SU-DHL-6 (cell line): ENCODE measurements at regions not wholly inside any gene's neighbourhood (a gene's known extent, or its start where the extent isn't known, plus 50 kb on each side); places are given as distances from the start of the nearest gene placed in this dataset.

Experiments
- H2AFZ ChIP-seq: fragments of 200-600 bp; sonication (generic); 2 replicates; pipeline ENCODE4 v1.6.1; 2014; ENCODE audit warnings: low read depth, mild to moderate bottlenecking, moderate library complexity, mixed read lengths, antibody characterized with exemption, low read length; ENCODE audit not compliant: severe bottlenecking
- H3F3A ChIP-seq: fragments of 200-600 bp; shearing (Covaris generic); 2 replicates; pipeline ENCODE4 v1.6.0; 2016; ENCODE audit warnings: antibody characterized with exemption, mild to moderate bottlenecking; ENCODE audit not compliant: insufficient read depth
- H3K27ac ChIP-seq: fragments of 200-600 bp; sonication (generic); 2 replicates; pipeline ENCODE4 v1.5.1; 2016; ENCODE audit warnings: low read depth, mild to moderate bottlenecking, low read length, moderate library complexity, mixed read lengths
- H3K27me3 ChIP-seq: fragments of 200-600 bp; sonication (generic), shearing (Covaris generic); 2 replicates; pipeline ENCODE4 v1.6.0; 2014; ENCODE audit warnings: mild to moderate bottlenecking, low read length
- H3K36me3 ChIP-seq: fragments of 200-600 bp; sonication (generic); 2 replicates; pipeline ENCODE4 v1.6.1; 2014; ENCODE audit warnings: mild to moderate bottlenecking, low read length, mixed read lengths
- H3K4me2 ChIP-seq: fragments of 300-600, 200-600 bp; shearing (Covaris generic), sonication (generic); 2 replicates; pipeline ENCODE4 v1.6.0; 2014; ENCODE audit warnings: low read length, low read depth, mild to moderate bottlenecking; ENCODE audit not compliant: poor library complexity, severe bottlenecking
- H3K4me3 ChIP-seq: fragments of 200-600 bp; sonication (generic); 2 replicates; pipeline ENCODE4 v1.5.1; 2014; ENCODE audit warnings: antibody characterized with exemption, low read length, mild to moderate bottlenecking, mixed read lengths; ENCODE audit not compliant: insufficient read depth, poor library complexity, severe bottlenecking
- H3K79me2 ChIP-seq: fragments of 200-600 bp; sonication (generic); 2 replicates; pipeline ENCODE4 v1.6.1; 2014; ENCODE audit warnings: mild to moderate bottlenecking, low read length, moderate library complexity; ENCODE audit not compliant: insufficient read depth
- H3K9ac ChIP-seq: fragments of 200-600 bp; sonication (generic); 2 replicates; pipeline ENCODE4 v1.7.0; 2014; ENCODE audit warnings: mild to moderate bottlenecking, low read length
- H3K9me2 ChIP-seq: fragments of 200-600 bp; sonication (generic); replicated peaks from 2 replicates; pipeline ENCODE4 v1.6.1; 2014; ENCODE audit warnings: low read length; ENCODE audit not compliant: insufficient read depth
- H3K9me3 ChIP-seq: fragments of 200-600 bp; sonication (generic); 2 replicates; pipeline ENCODE4 v1.6.1; 2014; ENCODE audit warnings: low read length, mixed read lengths; ENCODE audit not compliant: insufficient read depth
- H4K20me1 ChIP-seq: fragments of 200-600 bp; sonication (generic); 2 replicates; pipeline ENCODE4 v1.6.1; 2014; ENCODE audit warnings: low read depth, mild to moderate bottlenecking, antibody characterized with exemption, low read length, moderate library complexity, mixed read lengths
- CTCF ChIP-seq: fragments of 200-600 bp; sonication (generic); IDR thresholded peaks from one replicate; pipeline ENCODE4 v1.5.1; 2017; ENCODE audit warnings: antibody characterized with exemption, mild to moderate bottlenecking, low read length, moderate library complexity; ENCODE audit not compliant: insufficient read depth, poor library complexity, severe bottlenecking
- EZH2phosphoT487 ChIP-seq: fragments of 200-600 bp; sonication (generic), shearing (Covaris generic); conservative IDR thresholded peaks from 2 replicates; pipeline ENCODE4 v1.6.1; 2018; ENCODE audit warnings: mild to moderate bottlenecking, antibody characterized with exemption, low read length, moderate library complexity, mixed read lengths

- no peak for TF ChIP-seq CTCF
- no peak for TF ChIP-seq EZH2phosphoT487
- no peak overlapping the region for H3K9ac ChIP-seq
- H3F3A ChIP-seq: no peaks in the 10 kb centered on the region
- H4K20me1 ChIP-seq: no peaks in the 10 kb centered on the region
- no peak overlapping the region for H3K27ac ChIP-seq
- H3K4me3 ChIP-seq: no peak overlapping the region
- H3K4me2 ChIP-seq: no peak overlapping the region
- no peak overlapping the region for H2AFZ ChIP-seq
- H3K79me2 ChIP-seq: no peaks in the 10 kb centered on the region
- H3K9me2 ChIP-seq: no peaks in the 10 kb centered on the region
- no peaks in the 10 kb centered on the region for H3K27me3 ChIP-seq
- H3K9me3 ChIP-seq: no peaks in the 10 kb centered on the region
- H3K36me3 ChIP-seq: no peaks in the 10 kb centered on the region
Measured at GRCh38 chr20:33925867-33926266, 67.8 kb upstream of the RALY start.

DNA sequence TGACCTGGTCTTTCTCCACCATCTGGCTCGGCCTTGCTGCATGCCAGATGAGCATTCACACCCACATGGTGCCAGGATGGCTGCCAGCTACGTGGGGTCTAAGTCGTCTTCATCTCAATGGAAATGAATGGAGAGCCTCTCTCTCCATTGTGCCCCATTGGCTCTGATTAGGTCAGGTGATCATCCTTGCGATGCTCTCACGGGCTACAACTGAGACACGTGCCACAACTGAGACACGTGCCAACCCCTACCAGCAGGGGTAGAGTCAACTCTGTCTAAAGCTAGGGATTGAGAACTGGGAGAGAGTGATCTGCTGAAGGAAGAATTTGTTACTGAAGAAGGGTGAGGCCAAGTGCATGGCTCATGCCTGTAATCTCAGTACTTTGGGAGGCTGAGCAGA, 67.3 kb upstream of the RALY start:
- no peaks in the 10 kb centered on the region for H4K20me1 ChIP-seq
- H3K27ac ChIP-seq: no peak overlapping the region
- no peak for TF ChIP-seq EZH2phosphoT487
- no peak for TF ChIP-seq CTCF
- no peaks in the 10 kb centered on the region for H3K36me3 ChIP-seq
- H2AFZ ChIP-seq: no peak overlapping the region
- H3K27me3 ChIP-seq: no peaks in the 10 kb centered on the region
- no peaks in the 10 kb centered on the region for H3K79me2 ChIP-seq
- no peak overlapping the region for H3K4me2 ChIP-seq
- no peak overlapping the region for H3K4me3 ChIP-seq
- H3F3A ChIP-seq: no peaks in the 10 kb centered on the region
- H3K9me2 ChIP-seq: no peaks in the 10 kb centered on the region
- H3K9me3 ChIP-seq: no peaks in the 10 kb centered on the region
- no peak overlapping the region for H3K9ac ChIP-seq

GRCh38 chr20:33927724-33928123, 66.0 kb upstream of the RALY start:
- Histone ChIP-seq H3K27me3 (no peaks in the 10 kb centered on the region), H3K9me3 (no peaks in the 10 kb centered on the region)
- TF ChIP-seq EZH2phosphoT487 (no peak), CTCF (no peak)

More at GRCh38 chr20:33927724-33928123, 66.0 kb upstream of the RALY start:
- no peak overlapping the region for H3K27ac ChIP-seq
- no peak overlapping the region for H3K4me2 ChIP-seq
- no peaks in the 10 kb centered on the region for H3K36me3 ChIP-seq
- no peaks in the 10 kb centered on the region for H3F3A ChIP-seq
- H3K9ac ChIP-seq: no peak overlapping the region
- no peaks in the 10 kb centered on the region for H3K9me2 ChIP-seq
- no peaks in the 10 kb centered on the region for H3K79me2 ChIP-seq
- H3K4me3 ChIP-seq: no peak overlapping the region
- no peaks in the 10 kb centered on the region for H4K20me1 ChIP-seq
- H2AFZ ChIP-seq: no peak overlapping the region
